ENCODE measurements at regions not wholly inside any gene's neighbourhood (a gene's known extent, or its start where the extent isn't known, plus 50 kb on each side); places are given as distances from the start of the nearest gene placed in this dataset.

- POLR2A ChIA-PET = no interaction called here
- no peak for FAIRE-seq
- no TSS peak for BruUV-seq (replicated peaks)
Measured at GRCh38 chr3:22542311-22542710, 660.8 kb upstream of the UBE2E2 start.

GRCh38 chr3:22555753-22556435 lies 647.2 kb upstream of the UBE2E2 start:
- ATAC-seq = no peak
- CTCF ChIA-PET (ENCODE audit: low intra/inter-chr PET ratio, low total read pairs) = no interaction called here
- Histone ChIP-seq H2AFZ (ENCODE audit: low read length) (no peak overlapping the region), H3K27ac (ENCODE audit: extremely low read length, insufficient read depth, low read length) (no peak overlapping the region), H3K4me2 (ENCODE audit: low read depth, low read length) (no peak overlapping the region), H3K36me3 (replicated peaks in 1 of 2; ENCODE audit: control insufficient read depth in 1 of 2, insufficient read depth in 2 of 2, low read length in 2 of 2) (no peaks in the 10 kb centered on the region), H3K9ac (ENCODE audit: insufficient read depth, low read depth, low read length) (no peak overlapping the region), H3K79me2 (ENCODE audit: insufficient read depth, low read length) (no peaks in the 10 kb centered on the region), H4K20me1 (ENCODE audit: insufficient read depth, low read length) (no peaks in the 10 kb centered on the region), H3K27me3 (ENCODE audit: control insufficient read depth in 1 of 2, insufficient read depth in 2 of 2, low read length in 2 of 2) (no peaks in the 10 kb centered on the region), H3K4me1 (ENCODE audit: insufficient read depth, low read length) (no peaks in the 10 kb centered on the region), H3K4me3 (replicated peaks in 1 of 3; ENCODE audit: insufficient read depth in 1 of 3, low read depth in 2 of 3, low read length in 3 of 3) (no peak overlapping the region), H3K9me3 (ENCODE audit: low read length) (no peaks in the 10 kb centered on the region)
- WGBS (ENCODE audit: low lambda C conversion rate) = 9% methylated on average over 5 of the region's 5 CpGs
- POLR2A ChIA-PET = no interaction called here
- intact Hi-C loops (cut with micrococcal nuclease; ENCODE audit: unreplicated experiment) (no loop called here), in situ Hi-C loops (cut with HindIII; ENCODE audit: extremely low pct_ligation_motif_present, low pct_unique_long_range_greater_than_20kb) (loop anchor here (25.0 kb wide), 1 partner anchor 406 kb away; no protein-coding TSS in a partner anchor)
- no peak for DNase-seq (ENCODE audit: low spot score)
- FAIRE-seq = no peak
- BruUV-seq (replicated peaks) = no TSS peak
- TF ChIP-seq, protein P1, sequence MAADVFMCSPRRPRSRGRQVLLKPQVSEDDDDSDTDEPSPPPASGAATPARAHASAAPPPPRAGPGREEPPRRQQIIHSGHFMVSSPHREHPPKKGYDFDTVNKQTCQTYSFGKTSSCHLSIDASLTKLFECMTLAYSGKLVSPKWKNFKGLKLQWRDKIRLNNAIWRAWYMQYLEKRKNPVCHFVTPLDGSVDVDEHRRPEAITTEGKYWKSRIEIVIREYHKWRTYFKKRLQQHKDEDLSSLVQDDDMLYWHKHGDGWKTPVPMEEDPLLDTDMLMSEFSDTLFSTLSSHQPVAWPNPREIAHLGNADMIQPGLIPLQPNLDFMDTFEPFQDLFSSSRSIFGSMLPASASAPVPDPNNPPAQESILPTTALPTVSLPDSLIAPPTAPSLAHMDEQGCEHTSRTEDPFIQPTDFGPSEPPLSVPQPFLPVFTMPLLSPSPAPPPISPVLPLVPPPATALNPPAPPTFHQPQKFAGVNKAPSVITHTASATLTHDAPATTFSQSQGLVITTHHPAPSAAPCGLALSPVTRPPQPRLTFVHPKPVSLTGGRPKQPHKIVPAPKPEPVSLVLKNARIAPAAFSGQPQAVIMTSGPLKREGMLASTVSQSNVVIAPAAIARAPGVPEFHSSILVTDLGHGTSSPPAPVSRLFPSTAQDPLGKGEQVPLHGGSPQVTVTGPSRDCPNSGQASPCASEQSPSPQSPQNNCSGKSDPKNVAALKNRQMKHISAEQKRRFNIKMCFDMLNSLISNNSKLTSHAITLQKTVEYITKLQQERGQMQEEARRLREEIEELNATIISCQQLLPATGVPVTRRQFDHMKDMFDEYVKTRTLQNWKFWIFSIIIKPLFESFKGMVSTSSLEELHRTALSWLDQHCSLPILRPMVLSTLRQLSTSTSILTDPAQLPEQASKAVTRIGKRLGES (CRISPR knock-in tag; IDR thresholded peaks at IDR 0.05; ENCODE audit: borderline replicate concordance) = no peak
- TF ChIP-seq, protein P2, sequence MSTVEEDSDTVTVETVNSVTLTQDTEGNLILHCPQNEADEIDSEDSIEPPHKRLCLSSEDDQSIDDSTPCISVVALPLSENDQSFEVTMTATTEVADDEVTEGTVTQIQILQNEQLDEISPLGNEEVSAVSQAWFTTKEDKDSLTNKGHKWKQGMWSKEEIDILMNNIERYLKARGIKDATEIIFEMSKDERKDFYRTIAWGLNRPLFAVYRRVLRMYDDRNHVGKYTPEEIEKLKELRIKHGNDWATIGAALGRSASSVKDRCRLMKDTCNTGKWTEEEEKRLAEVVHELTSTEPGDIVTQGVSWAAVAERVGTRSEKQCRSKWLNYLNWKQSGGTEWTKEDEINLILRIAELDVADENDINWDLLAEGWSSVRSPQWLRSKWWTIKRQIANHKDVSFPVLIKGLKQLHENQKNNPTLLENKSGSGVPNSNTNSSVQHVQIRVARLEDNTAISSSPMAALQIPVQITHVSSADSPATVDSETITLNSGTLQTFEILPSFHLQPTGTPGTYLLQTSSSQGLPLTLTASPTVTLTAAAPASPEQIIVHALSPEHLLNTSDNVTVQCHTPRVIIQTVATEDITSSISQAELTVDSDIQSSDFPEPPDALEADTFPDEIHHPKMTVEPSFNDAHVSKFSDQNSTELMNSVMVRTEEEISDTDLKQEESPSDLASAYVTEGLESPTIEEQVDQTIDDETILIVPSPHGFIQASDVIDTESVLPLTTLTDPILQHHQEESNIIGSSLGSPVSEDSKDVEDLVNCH (CRISPR knock-in tag; IDR thresholded peaks at IDR 0.05) = no peak
- TF ChIP-seq ZNF547 (CRISPR knock-in tag; IDR thresholded peaks at IDR 0.05) (no peak), CENPT (CRISPR knock-in tag; IDR thresholded peaks at IDR 0.05; ENCODE audit: low read depth) (no peak), ZFP62 (CRISPR knock-in tag; IDR thresholded peaks at IDR 0.05) (no peak), SOX13 (IDR thresholded peaks at IDR 0.05) (no peak), SOX13 (CRISPR knock-in tag; conservative IDR thresholded peaks at IDR 0.05 in 1 of 2, IDR thresholded peaks at IDR 0.05 in 1 of 2) (no peak), ZNF724P (CRISPR knock-in tag; IDR thresholded peaks at IDR 0.05; ENCODE audit: borderline replicate concordance) (no peak), ZNF556 (CRISPR knock-in tag; IDR thresholded peaks at IDR 0.05; ENCODE audit: borderline replicate concordance) (no peak), ZNF605 (CRISPR knock-in tag; IDR thresholded peaks at IDR 0.05) (no peak), ZNF775 (CRISPR knock-in tag; IDR thresholded peaks at IDR 0.05; ENCODE audit: borderline replicate concordance) (no peak), ZNF543 (CRISPR knock-in tag; IDR thresholded peaks at IDR 0.05) (no peak), ZNF891 (CRISPR knock-in tag; IDR thresholded peaks at IDR 0.05) (no peak)

More at GRCh38 chr3:22542311-22542710, 660.8 kb upstream of the UBE2E2 start:
- Histone ChIP-seq H2AFZ (ENCODE audit: low read length) (no peak overlapping the region), H3K36me3 (replicated peaks in 1 of 2; ENCODE audit: control insufficient read depth in 1 of 2, insufficient read depth in 2 of 2, low read length in 2 of 2) (no peaks in the 10 kb centered on the region), H3K4me2 (ENCODE audit: low read depth, low read length) (no peak overlapping the region), H4K20me1 (ENCODE audit: insufficient read depth, low read length) (no peaks in the 10 kb centered on the region), H3K4me1 (ENCODE audit: insufficient read depth, low read length) (no peaks in the 10 kb centered on the region), H3K9me3 (ENCODE audit: low read length) (peaks cover 11% of the 10 kb centered on the region), H3K4me3 (replicated peaks in 1 of 3; ENCODE audit: insufficient read depth in 1 of 3, low read depth in 2 of 3, low read length in 3 of 3) (no peak overlapping the region), H3K27ac (ENCODE audit: extremely low read length, insufficient read depth, low read length) (no peak overlapping the region), H3K9ac (ENCODE audit: insufficient read depth, low read depth, low read length) (no peak overlapping the region), H3K79me2 (ENCODE audit: insufficient read depth, low read length) (no peaks in the 10 kb centered on the region), H3K27me3 (ENCODE audit: control insufficient read depth in 1 of 2, insufficient read depth in 2 of 2, low read length in 2 of 2) (no peaks in the 10 kb centered on the region)
- DNase-seq (ENCODE audit: low spot score) (no peak), ATAC-seq (no peak)
- CTCF ChIA-PET (ENCODE audit: low intra/inter-chr PET ratio, low total read pairs) = no interaction called here
- intact Hi-C loops (cut with micrococcal nuclease; ENCODE audit: unreplicated experiment) = no loop called here
- in situ Hi-C loops (cut with HindIII; ENCODE audit: extremely low pct_ligation_motif_present, low pct_unique_long_range_greater_than_20kb) = no loop called here
- WGBS (ENCODE audit: low lambda C conversion rate) = 53% methylated on average over 2 of the region's 2 CpGs
- TF ChIP-seq NBN (conservative IDR thresholded peaks at IDR 0.05) (no peak), CEBPB (IDR thresholded peaks at IDR 0.05; ENCODE audit: borderline replicate concordance, low read depth, low read length) (peak; percentile 61; the same call in 1 of the 2 replicates)

Data from HepG2 (cell line).